Upper lobe of left lung (tissue), 4 donors: ENCODE measurements at regions not wholly inside any gene's neighbourhood (a gene's known extent, or its start where the extent isn't known, plus 50 kb on each side); places are given as distances from the start of the nearest gene placed in this dataset.

Experiments
- POLR2A ChIP-seq, 4 donors: fragments of 450-650 bp; IDR thresholded peaks; one replicate each; pipeline ENCODE4 v1.5.1; 2016 to 2017; ENCODE audit warnings: antibody characterized with exemption in 4 of 4, mild to moderate bottlenecking in 2 of 4
- POLR2AphosphoS5 ChIP-seq, 2 donors: sonication (generic); formaldehyde crosslinking; IDR thresholded peaks; one replicate each; pipeline ENCODE4 v1.5.1; 2017; ENCODE audit warnings: antibody characterized with exemption in 2 of 2
- TF ChIP-seq, protein P1 (sequence below), 6 experiments: fragments of 450-650 bp in 4 of 6; fragments of 200-600 bp in 2 of 6; sonication (generic) in 2 of 6; IDR thresholded peaks; one replicate each; pipeline ENCODE4 v1.5.1; 2016 to 2019; ENCODE audit warnings: antibody characterized with exemption in 6 of 6

DNA sequence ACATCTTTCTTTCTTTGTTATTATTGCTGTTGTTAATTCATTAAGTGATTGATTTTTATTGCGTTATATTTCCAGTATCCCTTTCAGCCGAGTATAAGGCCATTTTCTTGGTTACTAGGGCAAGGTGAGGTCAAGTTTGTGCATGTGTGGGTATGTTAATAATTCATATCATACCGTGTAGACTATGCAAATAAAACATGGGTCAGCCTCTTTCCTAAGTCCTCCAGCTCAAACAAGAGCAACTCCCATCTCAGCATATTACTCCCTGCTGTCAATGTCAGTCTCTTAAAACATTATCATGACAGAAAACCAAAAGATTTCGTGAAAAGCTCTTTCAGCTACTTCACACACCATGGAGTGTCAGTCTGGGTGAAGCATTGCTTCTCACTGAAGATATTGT lies 103.9 kb upstream of the ST8SIA2 start:
- TF ChIP-seq POLR2AphosphoS5 (IDR thresholded peaks at IDR 0.05): no peak
- TF ChIP-seq, protein P1, sequence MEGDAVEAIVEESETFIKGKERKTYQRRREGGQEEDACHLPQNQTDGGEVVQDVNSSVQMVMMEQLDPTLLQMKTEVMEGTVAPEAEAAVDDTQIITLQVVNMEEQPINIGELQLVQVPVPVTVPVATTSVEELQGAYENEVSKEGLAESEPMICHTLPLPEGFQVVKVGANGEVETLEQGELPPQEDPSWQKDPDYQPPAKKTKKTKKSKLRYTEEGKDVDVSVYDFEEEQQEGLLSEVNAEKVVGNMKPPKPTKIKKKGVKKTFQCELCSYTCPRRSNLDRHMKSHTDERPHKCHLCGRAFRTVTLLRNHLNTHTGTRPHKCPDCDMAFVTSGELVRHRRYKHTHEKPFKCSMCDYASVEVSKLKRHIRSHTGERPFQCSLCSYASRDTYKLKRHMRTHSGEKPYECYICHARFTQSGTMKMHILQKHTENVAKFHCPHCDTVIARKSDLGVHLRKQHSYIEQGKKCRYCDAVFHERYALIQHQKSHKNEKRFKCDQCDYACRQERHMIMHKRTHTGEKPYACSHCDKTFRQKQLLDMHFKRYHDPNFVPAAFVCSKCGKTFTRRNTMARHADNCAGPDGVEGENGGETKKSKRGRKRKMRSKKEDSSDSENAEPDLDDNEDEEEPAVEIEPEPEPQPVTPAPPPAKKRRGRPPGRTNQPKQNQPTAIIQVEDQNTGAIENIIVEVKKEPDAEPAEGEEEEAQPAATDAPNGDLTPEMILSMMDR (IDR thresholded peaks at IDR 0.05): no peak
- TF ChIP-seq POLR2A (IDR thresholded peaks at IDR 0.05): no peak
